ENCODE measurements at regions not wholly inside any gene's neighbourhood (a gene's known extent, or its start where the extent isn't known, plus 50 kb on each side); places are given as distances from the start of the nearest gene placed in this dataset.

- no peak overlapping the region for H3K4me2 ChIP-seq (replicated peaks; ENCODE audit: extremely low read depth, low read length, poor library complexity, severe bottlenecking)
- no peaks in the 10 kb centered on the region for H3K27me3 ChIP-seq (ENCODE audit: control insufficient read depth in 2 of 2, insufficient read depth in 2 of 2, low read length in 2 of 2)
- no peak overlapping the region for H3K4me3 ChIP-seq (replicated peaks in 1 of 3; ENCODE audit: low read depth in 2 of 3, low read length in 3 of 3)
- H3K9ac ChIP-seq (ENCODE audit: insufficient read depth, low read length, poor library complexity, severe bottlenecking): no peak overlapping the region
- Mint-ChIP-seq H3K27ac (no peak overlapping the region), H3K27me3 (ENCODE audit: low read depth in 3 of 3) (peaks cover 0 to 3% (median 1%) of the 10 kb centered on the region in 3 donors), H3K4me1 (no peaks in the 10 kb centered on the region), H3K4me3 (no peak overlapping the region), H3K9me3 (peaks cover 0 to 2% (median 0%) of the 10 kb centered on the region in 7 donors), H3K36me3 (no peaks in the 10 kb centered on the region)
- DNase-seq: no peak
- H3K27ac ChIP-seq (ENCODE audit: low read depth in 1 of 2, low read length in 2 of 2): no peak overlapping the region
- no peak overlapping the region for H2AFZ ChIP-seq (ENCODE audit: insufficient read depth, low read depth, low read length, poor library complexity, severe bottlenecking)
- no peaks in the 10 kb centered on the region for H3K79me2 ChIP-seq (ENCODE audit: insufficient read depth, low read length)
- no peaks in the 10 kb centered on the region for H3K36me3 ChIP-seq (replicated peaks in 1 of 2; ENCODE audit: control insufficient read depth in 1 of 2, insufficient read depth in 2 of 2, low read length in 2 of 2)
- no peak for TF ChIP-seq CTCF (IDR thresholded peaks at IDR 0.05)
- H3K9me3 ChIP-seq (replicated peaks in 1 of 2; ENCODE audit: control insufficient read depth in 1 of 2, insufficient read depth in 1 of 2, low read length in 2 of 2): no peaks in the 10 kb centered on the region
- H3K4me1 ChIP-seq (ENCODE audit: control insufficient read depth in 1 of 2, insufficient read depth in 2 of 2, low read length in 2 of 2): no peaks in the 10 kb centered on the region
- intact Hi-C loops (cut with micrococcal nuclease): no loop called here
- no CpG with 5 or more reads among the region's 4 CpGs for WGBS (ENCODE audit: insufficient coverage)
- no peaks in the 10 kb centered on the region for H4K20me1 ChIP-seq (ENCODE audit: insufficient read depth, low read length)
These were observed 310.3 kb upstream of the EDNRB start for GRCh38 chr13:78228940-78229339.

- no peak for DNase-seq
- H3K4me1 ChIP-seq (ENCODE audit: control insufficient read depth in 1 of 2, insufficient read depth in 2 of 2, low read length in 2 of 2): no peaks in the 10 kb centered on the region
- H3K4me1 Mint-ChIP-seq: no peaks in the 10 kb centered on the region
- no peak overlapping the region for H3K27ac Mint-ChIP-seq
- H3K27ac ChIP-seq (ENCODE audit: low read depth in 1 of 2, low read length in 2 of 2): no peak overlapping the region
- no peak overlapping the region for H3K4me3 ChIP-seq (replicated peaks in 1 of 3; ENCODE audit: low read depth in 2 of 3, low read length in 3 of 3)
- no peaks in the 10 kb centered on the region for H3K9me3 ChIP-seq (replicated peaks in 1 of 2; ENCODE audit: control insufficient read depth in 1 of 2, insufficient read depth in 1 of 2, low read length in 2 of 2)
- no peaks in the 10 kb centered on the region for H3K27me3 ChIP-seq (ENCODE audit: control insufficient read depth in 2 of 2, insufficient read depth in 2 of 2, low read length in 2 of 2)
- no peak overlapping the region for H3K9ac ChIP-seq (ENCODE audit: insufficient read depth, low read length, poor library complexity, severe bottlenecking)
- intact Hi-C loops (cut with micrococcal nuclease): no loop called here
- no peaks in the 10 kb centered on the region for H4K20me1 ChIP-seq (ENCODE audit: insufficient read depth, low read length)
- no peak overlapping the region for H3K4me3 Mint-ChIP-seq
- WGBS (ENCODE audit: insufficient coverage): no CpG with 5 or more reads among the region's 1 CpG
- H3K36me3 Mint-ChIP-seq: no peaks in the 10 kb centered on the region
- no peaks in the 10 kb centered on the region for H3K9me3 Mint-ChIP-seq
- no peak for TF ChIP-seq CTCF (IDR thresholded peaks at IDR 0.05)
- no peak overlapping the region for H3K4me2 ChIP-seq (replicated peaks; ENCODE audit: extremely low read depth, low read length, poor library complexity, severe bottlenecking)
- H2AFZ ChIP-seq (ENCODE audit: insufficient read depth, low read depth, low read length, poor library complexity, severe bottlenecking): no peak overlapping the region
- peaks cover 0 to 3% (median 1%) of the 10 kb centered on the region in 3 donors for H3K27me3 Mint-ChIP-seq (ENCODE audit: low read depth in 3 of 3)
- no peaks in the 10 kb centered on the region for H3K79me2 ChIP-seq (ENCODE audit: insufficient read depth, low read length)
- no peaks in the 10 kb centered on the region for H3K36me3 ChIP-seq (replicated peaks in 1 of 2; ENCODE audit: control insufficient read depth in 1 of 2, insufficient read depth in 2 of 2, low read length in 2 of 2)
These were observed 309.6 kb upstream of the EDNRB start for GRCh38 chr13:78228211-78228610.
